ENCODE measurements at regions not wholly inside any gene's neighbourhood (a gene's known extent, or its start where the extent isn't known, plus 50 kb on each side); places are given as distances from the start of the nearest gene placed in this dataset.

DNA sequence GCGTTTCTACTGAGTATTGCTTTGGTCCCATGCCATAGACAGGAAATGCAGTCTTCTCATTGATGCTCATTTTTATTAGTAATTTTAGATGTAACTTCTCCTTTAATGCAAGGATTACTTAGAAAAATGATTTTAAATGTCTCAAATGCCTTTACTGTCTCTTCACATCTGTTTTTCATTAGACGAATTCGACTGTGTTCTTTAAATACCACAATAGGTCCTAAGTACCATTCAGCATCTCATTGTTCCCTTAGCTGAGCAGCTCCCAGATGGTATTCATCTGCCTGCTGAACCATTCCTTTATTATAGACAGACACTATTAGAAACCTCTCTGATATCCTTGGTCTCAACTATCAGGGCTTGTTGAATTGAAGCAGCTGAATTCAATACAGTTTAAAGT lies 113.6 kb downstream of the LSMEM1 start:
- H3K4me3 ChIP-seq, result no peak overlapping the region
- no peaks in the 10 kb centered on the region for H3K27me3 ChIP-seq
- DNase-seq, result no peak
- TF ChIP-seq POLR2A (IDR thresholded peaks at IDR 0.05), result no peak
- TF ChIP-seq, protein P1, sequence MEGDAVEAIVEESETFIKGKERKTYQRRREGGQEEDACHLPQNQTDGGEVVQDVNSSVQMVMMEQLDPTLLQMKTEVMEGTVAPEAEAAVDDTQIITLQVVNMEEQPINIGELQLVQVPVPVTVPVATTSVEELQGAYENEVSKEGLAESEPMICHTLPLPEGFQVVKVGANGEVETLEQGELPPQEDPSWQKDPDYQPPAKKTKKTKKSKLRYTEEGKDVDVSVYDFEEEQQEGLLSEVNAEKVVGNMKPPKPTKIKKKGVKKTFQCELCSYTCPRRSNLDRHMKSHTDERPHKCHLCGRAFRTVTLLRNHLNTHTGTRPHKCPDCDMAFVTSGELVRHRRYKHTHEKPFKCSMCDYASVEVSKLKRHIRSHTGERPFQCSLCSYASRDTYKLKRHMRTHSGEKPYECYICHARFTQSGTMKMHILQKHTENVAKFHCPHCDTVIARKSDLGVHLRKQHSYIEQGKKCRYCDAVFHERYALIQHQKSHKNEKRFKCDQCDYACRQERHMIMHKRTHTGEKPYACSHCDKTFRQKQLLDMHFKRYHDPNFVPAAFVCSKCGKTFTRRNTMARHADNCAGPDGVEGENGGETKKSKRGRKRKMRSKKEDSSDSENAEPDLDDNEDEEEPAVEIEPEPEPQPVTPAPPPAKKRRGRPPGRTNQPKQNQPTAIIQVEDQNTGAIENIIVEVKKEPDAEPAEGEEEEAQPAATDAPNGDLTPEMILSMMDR (IDR thresholded peaks at IDR 0.05), result no peak
- no peaks in the 10 kb centered on the region for H3K4me1 ChIP-seq
- no peaks in the 10 kb centered on the region for H3K9me3 ChIP-seq
- H3K27ac ChIP-seq, result no peak overlapping the region
- H3K36me3 ChIP-seq (ENCODE audit: low read depth, missing control alignments), result no peaks in the 10 kb centered on the region
- intact Hi-C loops (cut with DNase I; ENCODE audit: low total_unique reads), result no loop called here
- WGBS, 2 donors, result 44 to 49% methylated on average over 3 of the region's 3 CpGs

DNA sequence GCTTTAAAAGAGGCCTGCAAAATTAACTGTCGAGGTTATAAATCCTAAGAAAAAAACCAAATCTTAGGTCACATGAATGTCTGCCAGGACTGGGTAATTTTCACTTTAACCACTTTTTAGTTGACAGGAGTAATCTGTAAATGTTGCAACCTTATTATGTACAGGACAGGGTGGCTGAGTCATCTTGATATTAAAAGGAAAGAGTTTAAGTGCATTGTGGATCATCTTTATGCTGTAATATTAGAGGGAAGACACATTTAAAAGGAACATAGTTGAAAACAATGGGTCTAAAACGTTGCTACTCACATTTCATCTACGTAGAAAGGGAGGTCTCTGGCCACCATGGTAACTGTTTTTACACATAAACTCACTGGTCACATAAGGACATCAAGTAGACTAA lies 115.5 kb downstream of the LSMEM1 start:
- Histone ChIP-seq H3K27me3 (no peaks in the 10 kb centered on the region), H3K27ac (no peak overlapping the region), H3K4me3 (no peak overlapping the region), H3K36me3 (ENCODE audit: low read depth, missing control alignments) (no peaks in the 10 kb centered on the region), H3K9me3 (no peaks in the 10 kb centered on the region), H3K4me1 (no peaks in the 10 kb centered on the region)
- no peak for DNase-seq
- TF ChIP-seq, protein P1 (IDR thresholded peaks at IDR 0.05), result no peak
- no peak for TF ChIP-seq POLR2A (IDR thresholded peaks at IDR 0.05)
- WGBS, 2 donors, result 34 to 36% methylated on average over 3 of the region's 3 CpGs
- intact Hi-C loops (cut with DNase I; ENCODE audit: low total_unique reads), result no loop called here

DNA sequence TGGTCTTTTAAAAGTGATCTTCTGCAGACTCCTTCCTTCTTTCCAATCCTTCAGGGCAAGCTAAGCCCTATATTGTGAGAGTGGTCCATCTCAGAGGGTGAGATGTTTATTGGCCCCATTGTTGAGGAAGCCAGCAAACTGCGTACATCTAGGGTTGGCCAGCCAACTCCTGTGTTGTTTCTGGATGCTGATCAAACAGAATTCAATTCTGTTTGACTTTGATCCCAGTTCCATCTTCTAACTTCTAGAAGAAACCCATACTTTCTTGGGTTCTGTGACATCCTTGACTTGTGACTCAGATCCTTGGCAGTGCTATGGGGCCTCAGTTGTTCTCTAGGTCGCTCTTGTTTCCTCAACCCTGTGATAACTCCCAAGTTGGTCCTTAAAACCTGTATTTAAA lies 116.2 kb downstream of the LSMEM1 start:
- Histone ChIP-seq H3K36me3 (ENCODE audit: low read depth, missing control alignments) (no peaks in the 10 kb centered on the region), H3K27ac (no peak overlapping the region), H3K4me1 (no peaks in the 10 kb centered on the region), H3K4me3 (no peak overlapping the region), H3K27me3 (no peaks in the 10 kb centered on the region), H3K9me3 (no peaks in the 10 kb centered on the region)
- TF ChIP-seq, protein P1 (IDR thresholded peaks at IDR 0.05), result no peak
- TF ChIP-seq POLR2A (IDR thresholded peaks at IDR 0.05), result no peak
- DNase-seq, result no peak
- intact Hi-C loops (cut with DNase I; ENCODE audit: low total_unique reads), result no loop called here
- WGBS, 2 donors, result 79 to 83% methylated on average over 2 of the region's 2 CpGs

DNA sequence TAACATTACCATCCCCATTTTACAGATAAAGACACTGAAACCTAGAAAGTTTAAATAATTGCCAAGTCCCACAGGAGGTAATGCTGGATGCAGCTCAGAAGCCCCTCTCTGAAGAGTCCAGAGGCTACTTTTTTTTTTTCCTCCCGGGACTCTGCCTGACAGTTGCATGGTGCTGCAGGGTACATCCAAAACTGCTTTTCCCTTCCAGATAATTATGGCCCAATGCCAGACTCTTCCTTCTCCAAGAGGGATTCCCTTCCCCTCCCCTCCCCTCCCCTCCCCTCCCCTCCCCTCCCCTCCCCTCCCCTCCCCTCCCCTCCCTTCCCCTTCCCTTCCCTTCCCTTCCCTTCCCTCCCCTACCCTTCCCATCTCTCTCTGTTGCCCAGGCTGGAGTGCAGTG lies 122.9 kb downstream of the LSMEM1 start:
- DNase-seq, result no peak
- H3K9me3 ChIP-seq, result no peaks in the 10 kb centered on the region
- TF ChIP-seq POLR2A (IDR thresholded peaks at IDR 0.05), result no peak
- TF ChIP-seq, protein P1 (IDR thresholded peaks at IDR 0.05), result no peak
- WGBS, 2 donors, result 63 to 86% methylated on average over 1 of the region's 1 CpG
- intact Hi-C loops (cut with DNase I; ENCODE audit: low total_unique reads), result no loop called here
- H3K4me1 ChIP-seq, result no peaks in the 10 kb centered on the region
- no peak overlapping the region for H3K27ac ChIP-seq
- no peaks in the 10 kb centered on the region for H3K27me3 ChIP-seq
- no peaks in the 10 kb centered on the region for H3K36me3 ChIP-seq (ENCODE audit: low read depth, missing control alignments)
- H3K4me3 ChIP-seq, result no peak overlapping the region

DNA sequence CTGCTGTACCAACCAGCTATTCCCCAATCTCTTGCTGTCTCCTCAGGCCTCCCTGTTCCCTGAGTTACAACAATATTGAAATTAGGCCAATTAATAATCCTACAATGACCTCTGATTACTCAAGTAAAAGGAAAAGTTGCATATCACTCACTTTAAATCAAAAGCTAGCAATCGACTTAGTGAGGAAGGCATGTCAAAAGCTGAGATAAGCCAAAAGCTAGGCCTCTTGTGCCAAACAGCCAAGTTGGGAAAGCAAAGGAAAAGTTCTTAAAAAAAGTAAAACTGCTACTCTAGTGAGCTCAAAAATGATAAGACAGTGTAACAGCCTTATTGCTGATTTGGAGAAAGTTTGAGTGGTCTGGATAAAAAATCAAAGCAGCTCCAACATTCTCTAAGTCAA lies 129.8 kb downstream of the LSMEM1 start:
- TF ChIP-seq POLR2A (IDR thresholded peaks at IDR 0.05), result no peak
- TF ChIP-seq, protein P1 (IDR thresholded peaks at IDR 0.05), result no peak
- Histone ChIP-seq H3K27me3 (no peaks in the 10 kb centered on the region), H3K27ac (no peak overlapping the region), H3K36me3 (ENCODE audit: low read depth, missing control alignments) (no peaks in the 10 kb centered on the region), H3K4me3 (no peak overlapping the region), H3K9me3 (no peaks in the 10 kb centered on the region), H3K4me1 (no peaks in the 10 kb centered on the region)
- intact Hi-C loops (cut with DNase I; ENCODE audit: low total_unique reads), result no loop called here
- 33 to 36% methylated on average over 1 of the region's 1 CpG for WGBS, 2 donors
- no peak for DNase-seq

Measured in testis (tissue), 2 donors.